ENCODE measurements at regions not wholly inside any gene's neighbourhood (a gene's known extent, or its start where the extent isn't known, plus 50 kb on each side); places are given as distances from the start of the nearest gene placed in this dataset.

DNA sequence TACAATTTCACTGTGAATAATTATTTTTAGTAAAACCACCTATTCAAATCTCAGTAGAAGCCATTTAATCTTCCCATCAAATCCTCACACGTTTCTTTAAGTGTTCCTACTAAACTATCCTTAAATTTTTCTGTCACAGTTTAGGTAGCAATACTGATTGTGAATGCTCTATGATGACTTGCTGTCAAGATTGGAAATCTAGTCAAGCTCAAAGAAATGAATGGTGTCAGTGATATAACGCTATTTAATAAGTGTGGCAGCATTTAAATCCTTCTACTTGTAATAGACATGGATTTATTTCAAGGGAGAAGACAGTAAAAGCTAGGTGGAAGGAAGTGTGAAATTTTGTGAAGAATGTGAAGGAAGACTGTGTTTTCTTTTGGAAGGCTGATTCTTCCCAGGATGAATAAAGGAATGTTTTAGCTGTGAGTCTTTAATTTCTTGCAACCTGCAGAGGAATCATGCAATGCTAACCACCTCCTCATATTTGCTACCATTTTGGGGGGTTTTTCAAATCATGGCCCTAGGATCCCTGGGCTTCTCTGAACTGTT lies 936.7 kb upstream of the NEGR1 start:
- Histone ChIP-seq H3K4me2 (ENCODE audit: insufficient read depth, low read length) (no peak overlapping the region), H3K79me2 (ENCODE audit: insufficient read depth, low read length) (no peaks in the 10 kb centered on the region), H2AFZ (ENCODE audit: low read depth, low read length) (no peak overlapping the region), H3K4me3 (ENCODE audit: low read depth in 1 of 2, low read length in 2 of 2) (no peak overlapping the region), H3K36me3 (ENCODE audit: insufficient read depth, low read length) (no peaks in the 10 kb centered on the region), H3K4me1 (ENCODE audit: insufficient read depth, low read length) (no peaks in the 10 kb centered on the region), H4K20me1 (ENCODE audit: insufficient read depth, low read length) (no peaks in the 10 kb centered on the region), H3K27me3 (ENCODE audit: insufficient read depth, low read length, poor library complexity) (no peaks in the 10 kb centered on the region), H3K27ac (ENCODE audit: low read length) (no peak overlapping the region), H3K9me3 (ENCODE audit: insufficient read depth, low read length, severe bottlenecking) (no peaks in the 10 kb centered on the region), H3K9ac (ENCODE audit: low read depth, low read length) (no peak overlapping the region)
- ATAC-seq (ENCODE audit: insufficient read depth, low read depth) (no peak), DNase-seq (no peak)
- TF ChIP-seq, protein P1, sequence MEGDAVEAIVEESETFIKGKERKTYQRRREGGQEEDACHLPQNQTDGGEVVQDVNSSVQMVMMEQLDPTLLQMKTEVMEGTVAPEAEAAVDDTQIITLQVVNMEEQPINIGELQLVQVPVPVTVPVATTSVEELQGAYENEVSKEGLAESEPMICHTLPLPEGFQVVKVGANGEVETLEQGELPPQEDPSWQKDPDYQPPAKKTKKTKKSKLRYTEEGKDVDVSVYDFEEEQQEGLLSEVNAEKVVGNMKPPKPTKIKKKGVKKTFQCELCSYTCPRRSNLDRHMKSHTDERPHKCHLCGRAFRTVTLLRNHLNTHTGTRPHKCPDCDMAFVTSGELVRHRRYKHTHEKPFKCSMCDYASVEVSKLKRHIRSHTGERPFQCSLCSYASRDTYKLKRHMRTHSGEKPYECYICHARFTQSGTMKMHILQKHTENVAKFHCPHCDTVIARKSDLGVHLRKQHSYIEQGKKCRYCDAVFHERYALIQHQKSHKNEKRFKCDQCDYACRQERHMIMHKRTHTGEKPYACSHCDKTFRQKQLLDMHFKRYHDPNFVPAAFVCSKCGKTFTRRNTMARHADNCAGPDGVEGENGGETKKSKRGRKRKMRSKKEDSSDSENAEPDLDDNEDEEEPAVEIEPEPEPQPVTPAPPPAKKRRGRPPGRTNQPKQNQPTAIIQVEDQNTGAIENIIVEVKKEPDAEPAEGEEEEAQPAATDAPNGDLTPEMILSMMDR (IDR thresholded peaks at IDR 0.05; ENCODE audit: borderline replicate concordance, extremely low read depth, low read length, poor library complexity, severe bottlenecking): no peak
- no peak for TF ChIP-seq EZH2 (IDR thresholded peaks at IDR 0.05; ENCODE audit: borderline replicate concordance, low read depth, low read length, severe bottlenecking)

DNA sequence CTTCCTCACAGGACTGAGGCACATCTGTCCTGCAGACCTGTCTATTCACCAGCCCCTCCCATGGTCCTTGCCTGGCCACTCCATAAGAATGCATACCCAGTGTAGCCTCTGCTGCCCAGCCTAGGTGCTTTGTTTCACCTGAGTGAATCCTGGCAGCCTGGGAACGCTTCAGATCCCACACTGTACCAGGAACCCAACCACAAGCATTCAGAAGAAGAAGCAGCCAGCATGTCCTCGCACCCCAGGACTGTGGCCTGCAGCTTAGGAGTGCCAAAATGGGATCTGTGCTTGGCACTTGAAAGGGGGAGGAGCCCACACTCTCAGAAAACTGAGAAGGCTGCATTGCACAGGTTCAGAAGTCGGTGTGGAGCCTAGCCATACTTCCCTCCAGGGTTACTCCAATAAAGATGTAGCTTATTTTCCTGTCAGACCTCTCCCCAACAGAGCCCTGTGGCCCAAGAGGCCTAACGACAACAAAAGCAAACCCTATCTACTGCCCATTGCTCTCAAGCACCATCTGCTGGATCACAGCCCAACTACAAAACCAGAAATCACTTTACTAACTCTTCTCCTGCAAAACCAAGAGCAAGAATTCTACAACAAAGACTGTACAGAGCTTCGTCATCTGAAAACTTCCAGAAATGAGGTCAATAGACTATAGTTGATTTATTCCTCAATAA lies 923.1 kb upstream of the NEGR1 start:
- no peaks in the 10 kb centered on the region for H3K36me3 ChIP-seq (ENCODE audit: insufficient read depth, low read length)
- H3K27ac ChIP-seq (ENCODE audit: low read length): no peak overlapping the region
- no peak for DNase-seq
- no peaks in the 10 kb centered on the region for H4K20me1 ChIP-seq (ENCODE audit: insufficient read depth, low read length)
- H3K4me2 ChIP-seq (ENCODE audit: insufficient read depth, low read length): no peak overlapping the region
- H2AFZ ChIP-seq (ENCODE audit: low read depth, low read length): no peak overlapping the region
- H3K27me3 ChIP-seq (ENCODE audit: insufficient read depth, low read length, poor library complexity): no peaks in the 10 kb centered on the region
- H3K9ac ChIP-seq (ENCODE audit: low read depth, low read length): no peak overlapping the region
- ATAC-seq (ENCODE audit: insufficient read depth, low read depth): no peak
- no peaks in the 10 kb centered on the region for H3K9me3 ChIP-seq (ENCODE audit: insufficient read depth, low read length, severe bottlenecking)
- TF ChIP-seq EZH2 (IDR thresholded peaks at IDR 0.05; ENCODE audit: borderline replicate concordance, low read depth, low read length, severe bottlenecking): no peak
- TF ChIP-seq, protein P1 (IDR thresholded peaks at IDR 0.05; ENCODE audit: borderline replicate concordance, extremely low read depth, low read length, poor library complexity, severe bottlenecking): no peak
- no peaks in the 10 kb centered on the region for H3K79me2 ChIP-seq (ENCODE audit: insufficient read depth, low read length)
- H3K4me3 ChIP-seq (ENCODE audit: low read depth in 1 of 2, low read length in 2 of 2): no peak overlapping the region
- no peaks in the 10 kb centered on the region for H3K4me1 ChIP-seq (ENCODE audit: insufficient read depth, low read length)

DNA sequence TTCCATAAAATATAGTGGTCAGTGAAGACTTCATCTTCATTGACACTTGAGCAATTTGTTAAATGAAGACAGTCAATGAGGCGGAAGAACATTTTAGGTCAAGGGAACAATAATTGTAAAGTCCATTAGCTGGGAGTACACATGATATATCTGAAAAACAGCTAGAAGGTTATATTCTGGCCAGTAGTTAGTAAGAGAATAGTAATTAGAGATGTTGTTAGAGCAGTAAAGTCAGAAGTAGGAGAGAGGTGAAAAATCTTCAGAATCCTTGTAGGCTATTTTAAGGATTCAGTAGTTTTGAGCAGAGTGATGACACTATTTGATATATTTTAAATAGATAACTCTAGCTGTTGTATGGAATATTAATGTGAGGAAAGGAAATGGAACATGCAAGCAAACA lies 915.6 kb upstream of the NEGR1 start:
- H3K4me2 ChIP-seq (ENCODE audit: insufficient read depth, low read length): no peak overlapping the region
- no peaks in the 10 kb centered on the region for H3K79me2 ChIP-seq (ENCODE audit: insufficient read depth, low read length)
- H4K20me1 ChIP-seq (ENCODE audit: insufficient read depth, low read length): no peaks in the 10 kb centered on the region
- H3K4me3 ChIP-seq (ENCODE audit: low read depth in 1 of 2, low read length in 2 of 2): no peak overlapping the region
- no peak overlapping the region for H3K27ac ChIP-seq (ENCODE audit: low read length)
- ATAC-seq (ENCODE audit: insufficient read depth, low read depth): no peak
- TF ChIP-seq EZH2 (IDR thresholded peaks at IDR 0.05; ENCODE audit: borderline replicate concordance, low read depth, low read length, severe bottlenecking): no peak
- TF ChIP-seq, protein P1 (IDR thresholded peaks at IDR 0.05; ENCODE audit: borderline replicate concordance, extremely low read depth, low read length, poor library complexity, severe bottlenecking): no peak
- H3K27me3 ChIP-seq (ENCODE audit: insufficient read depth, low read length, poor library complexity): no peaks in the 10 kb centered on the region
- no peaks in the 10 kb centered on the region for H3K9me3 ChIP-seq (ENCODE audit: insufficient read depth, low read length, severe bottlenecking)
- DNase-seq: no peak
- H3K9ac ChIP-seq (ENCODE audit: low read depth, low read length): no peak overlapping the region
- H3K4me1 ChIP-seq (ENCODE audit: insufficient read depth, low read length): no peaks in the 10 kb centered on the region
- H2AFZ ChIP-seq (ENCODE audit: low read depth, low read length): no peak overlapping the region
- no peaks in the 10 kb centered on the region for H3K36me3 ChIP-seq (ENCODE audit: insufficient read depth, low read length)
